Epithelial cell of esophagus (primary cell): ENCODE measurements at regions not wholly inside any gene's neighbourhood (a gene's known extent, or its start where the extent isn't known, plus 50 kb on each side); places are given as distances from the start of the nearest gene placed in this dataset.

ENCODE experiments used
- DNase-seq: peaks from one replicate; pipeline ENCODE4 v3.0.0; 2010; ENCODE audit warnings: low read depth
- H3K4me3 ChIP-seq: 2 replicates; pipeline ENCODE4 v1.5.1; 2011; ENCODE audit warnings: mild to moderate bottlenecking, low read length, control low read depth
- TF ChIP-seq, protein P1 (sequence below): IDR thresholded peaks from 2 replicates; pipeline ENCODE4 v1.5.1; 2011; ENCODE audit warnings: low read depth, mild to moderate bottlenecking, low read length, control low read depth, inconsistent platforms; ENCODE audit not compliant: insufficient read depth; ENCODE audit errors: missing control alignments

DNA sequence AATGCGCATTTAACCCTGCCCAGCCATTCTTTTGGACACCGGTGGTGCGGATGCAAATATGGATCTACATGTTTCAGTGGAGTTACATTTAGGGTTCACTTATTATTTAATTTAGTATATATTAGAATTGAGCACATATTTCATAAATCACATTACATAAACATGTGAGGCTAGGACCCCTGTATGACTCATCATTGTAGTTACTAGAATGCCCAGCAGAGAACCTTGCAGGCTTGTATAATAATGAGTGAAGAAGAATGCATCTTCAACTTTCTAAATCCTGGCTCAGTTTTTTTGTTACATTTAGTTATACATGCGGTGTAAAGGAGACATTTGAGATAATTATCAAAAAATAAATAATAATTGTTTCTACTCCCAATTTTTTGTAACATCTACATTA, 369.0 kb downstream of the ATP23 start:
- DNase-seq, result peak; percentile 25
- no peak overlapping the region for H3K4me3 ChIP-seq
- TF ChIP-seq, protein P1, sequence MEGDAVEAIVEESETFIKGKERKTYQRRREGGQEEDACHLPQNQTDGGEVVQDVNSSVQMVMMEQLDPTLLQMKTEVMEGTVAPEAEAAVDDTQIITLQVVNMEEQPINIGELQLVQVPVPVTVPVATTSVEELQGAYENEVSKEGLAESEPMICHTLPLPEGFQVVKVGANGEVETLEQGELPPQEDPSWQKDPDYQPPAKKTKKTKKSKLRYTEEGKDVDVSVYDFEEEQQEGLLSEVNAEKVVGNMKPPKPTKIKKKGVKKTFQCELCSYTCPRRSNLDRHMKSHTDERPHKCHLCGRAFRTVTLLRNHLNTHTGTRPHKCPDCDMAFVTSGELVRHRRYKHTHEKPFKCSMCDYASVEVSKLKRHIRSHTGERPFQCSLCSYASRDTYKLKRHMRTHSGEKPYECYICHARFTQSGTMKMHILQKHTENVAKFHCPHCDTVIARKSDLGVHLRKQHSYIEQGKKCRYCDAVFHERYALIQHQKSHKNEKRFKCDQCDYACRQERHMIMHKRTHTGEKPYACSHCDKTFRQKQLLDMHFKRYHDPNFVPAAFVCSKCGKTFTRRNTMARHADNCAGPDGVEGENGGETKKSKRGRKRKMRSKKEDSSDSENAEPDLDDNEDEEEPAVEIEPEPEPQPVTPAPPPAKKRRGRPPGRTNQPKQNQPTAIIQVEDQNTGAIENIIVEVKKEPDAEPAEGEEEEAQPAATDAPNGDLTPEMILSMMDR, result no peak

GRCh38 chr12:58310809-58311622, 369.6 kb downstream of the ATP23 start:
- no peak overlapping the region for H3K4me3 ChIP-seq
- DNase-seq, result peak; percentile 96
- TF ChIP-seq, protein P1, result no peak

GRCh38 chr12:58313091-58313855, 371.9 kb downstream of the ATP23 start:
- TF ChIP-seq, protein P1, result no peak
- DNase-seq, result peak; percentile 71
- no peak overlapping the region for H3K4me3 ChIP-seq

DNA sequence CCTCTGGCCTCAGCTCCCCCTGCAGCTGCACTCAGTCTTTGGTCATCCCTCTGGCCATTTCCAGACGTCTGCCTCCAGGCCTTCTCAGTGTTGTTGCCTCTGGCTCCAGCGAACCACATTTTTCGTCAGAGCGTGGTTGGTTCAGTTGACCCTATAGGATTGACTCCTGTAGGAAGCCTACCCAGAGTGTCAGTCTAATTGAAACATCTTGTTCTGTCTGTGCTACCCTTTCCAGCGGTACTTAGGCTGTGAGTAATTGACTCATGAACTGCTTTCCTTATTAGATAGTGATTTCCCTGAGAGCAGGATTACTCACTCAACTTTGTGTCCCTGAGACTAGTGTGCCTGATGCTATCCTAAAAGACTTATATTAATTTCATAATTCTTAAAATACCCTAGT, 373.2 kb downstream of the ATP23 start:
- no peak overlapping the region for H3K4me3 ChIP-seq
- TF ChIP-seq, protein P1, result no peak
- DNase-seq, result peak; percentile 71

DNA sequence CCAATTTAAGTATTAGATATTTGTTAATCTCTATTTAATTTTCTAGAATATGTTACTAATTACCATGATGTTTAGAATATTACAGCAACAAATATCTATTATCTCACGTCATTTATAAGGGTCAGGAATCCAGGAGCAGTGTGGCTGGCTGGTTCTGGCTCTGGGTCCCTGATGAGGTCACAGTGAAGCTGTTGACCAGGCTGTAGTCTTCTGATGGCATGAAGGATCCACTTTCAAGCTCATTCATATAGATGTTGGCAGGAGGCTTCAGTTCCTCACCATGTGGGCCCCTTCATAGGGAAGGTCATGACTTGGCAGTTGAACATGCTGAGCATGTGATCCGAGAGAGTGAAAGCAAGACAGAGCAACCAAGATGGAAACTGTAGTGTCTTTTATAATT, 375.6 kb downstream of the ATP23 start:
- H3K4me3 ChIP-seq, result no peak overlapping the region
- no peak for DNase-seq
- TF ChIP-seq, protein P1, result no peak

DNA sequence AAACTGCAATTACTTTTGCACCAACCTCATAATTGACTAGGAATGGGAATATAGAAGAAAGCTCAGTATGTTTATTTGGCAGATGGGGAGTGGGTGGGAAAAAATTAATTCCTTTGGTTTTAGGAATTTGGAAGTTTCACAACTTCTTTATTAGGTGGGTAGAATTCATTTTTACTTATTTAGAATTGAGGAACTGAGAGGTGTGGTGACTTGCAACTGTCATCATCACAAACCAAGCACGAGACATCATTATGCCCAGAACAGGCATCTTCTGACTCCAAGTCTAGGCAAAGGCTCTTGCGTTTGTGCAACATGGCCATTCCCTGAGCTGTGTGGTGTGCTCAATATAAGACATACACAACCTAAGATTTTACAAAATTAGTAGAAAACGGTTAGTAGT, 380.0 kb downstream of the ATP23 start:
- TF ChIP-seq, protein P1, result no peak
- no peak overlapping the region for H3K4me3 ChIP-seq
- no peak for DNase-seq
